ENCODE measurements at regions not wholly inside any gene's neighbourhood (a gene's known extent, or its start where the extent isn't known, plus 50 kb on each side); places are given as distances from the start of the nearest gene placed in this dataset.

- no peak for TF ChIP-seq CTCF (IDR thresholded peaks at IDR 0.05; ENCODE audit: insufficient read depth, low read depth, low read length, missing control alignments)
- no peak overlapping the region for H3K4me3 ChIP-seq (ENCODE audit: low read length)
- no peak for DNase-seq (ENCODE audit: low read depth)
These were observed 545.5 kb upstream of the SLC8A1 start for GRCh38 chr2:40997362-40997761.

GRCh38 chr2:41000374-41000773 lies 548.5 kb upstream of the SLC8A1 start:
- H3K4me3 ChIP-seq (ENCODE audit: low read length): no peak overlapping the region
- no peak for TF ChIP-seq CTCF (IDR thresholded peaks at IDR 0.05; ENCODE audit: insufficient read depth, low read depth, low read length, missing control alignments)
- no peak for DNase-seq (ENCODE audit: low read depth)

GRCh38 chr2:41000906-41001305 lies 549.0 kb upstream of the SLC8A1 start:
- no peak for TF ChIP-seq CTCF (IDR thresholded peaks at IDR 0.05; ENCODE audit: insufficient read depth, low read depth, low read length, missing control alignments)
- no peak overlapping the region for H3K4me3 ChIP-seq (ENCODE audit: low read length)
- no peak for DNase-seq (ENCODE audit: low read depth)

GRCh38 chr2:41004700-41005099 lies 552.8 kb upstream of the SLC8A1 start:
- no peak for DNase-seq (ENCODE audit: low read depth)

GRCh38 chr2:41020358-41020757 lies 568.5 kb upstream of the SLC8A1 start:
- DNase-seq (ENCODE audit: low read depth): no peak
- H3K4me3 ChIP-seq (ENCODE audit: low read length): no peak overlapping the region
- no peak for TF ChIP-seq CTCF (IDR thresholded peaks at IDR 0.05; ENCODE audit: insufficient read depth, low read depth, low read length, missing control alignments)

More at GRCh38 chr2:41004700-41005099, 552.8 kb upstream of the SLC8A1 start:
- H3K4me3 ChIP-seq (ENCODE audit: low read length): no peak overlapping the region
- no peak for TF ChIP-seq CTCF (IDR thresholded peaks at IDR 0.05; ENCODE audit: insufficient read depth, low read depth, low read length, missing control alignments)

GRCh38 chr2:41024816-41025215 lies 572.9 kb upstream of the SLC8A1 start:
- H3K4me3 ChIP-seq (ENCODE audit: low read length): no peak overlapping the region
- TF ChIP-seq CTCF (IDR thresholded peaks at IDR 0.05; ENCODE audit: insufficient read depth, low read depth, low read length, missing control alignments): no peak
- DNase-seq (ENCODE audit: low read depth): no peak

GRCh38 chr2:41026613-41027012 lies 574.7 kb upstream of the SLC8A1 start:
- DNase-seq (ENCODE audit: low read depth): no peak
- H3K4me3 ChIP-seq (ENCODE audit: low read length): no peak overlapping the region
- no peak for TF ChIP-seq CTCF (IDR thresholded peaks at IDR 0.05; ENCODE audit: insufficient read depth, low read depth, low read length, missing control alignments)
